Head of caudate nucleus (tissue), 42 donors: ENCODE measurements at regions not wholly inside any gene's neighbourhood (a gene's known extent, or its start where the extent isn't known, plus 50 kb on each side); places are given as distances from the start of the nearest gene placed in this dataset.

ENCODE experiments used
- DNase-seq, 42 donors: peaks; one replicate each; pipeline versions ENCODE4 v3.0.0 to v3.0.0-alpha.2; 2020 to 2021; ENCODE audit warnings: mixed read lengths in 7 of 42
- intact Hi-C: fragments of 100-400 bp; cut with DNase I; formaldehyde crosslinking; loops from one replicate; pipeline ENCODE4 v1.15.0; 2022

DNA sequence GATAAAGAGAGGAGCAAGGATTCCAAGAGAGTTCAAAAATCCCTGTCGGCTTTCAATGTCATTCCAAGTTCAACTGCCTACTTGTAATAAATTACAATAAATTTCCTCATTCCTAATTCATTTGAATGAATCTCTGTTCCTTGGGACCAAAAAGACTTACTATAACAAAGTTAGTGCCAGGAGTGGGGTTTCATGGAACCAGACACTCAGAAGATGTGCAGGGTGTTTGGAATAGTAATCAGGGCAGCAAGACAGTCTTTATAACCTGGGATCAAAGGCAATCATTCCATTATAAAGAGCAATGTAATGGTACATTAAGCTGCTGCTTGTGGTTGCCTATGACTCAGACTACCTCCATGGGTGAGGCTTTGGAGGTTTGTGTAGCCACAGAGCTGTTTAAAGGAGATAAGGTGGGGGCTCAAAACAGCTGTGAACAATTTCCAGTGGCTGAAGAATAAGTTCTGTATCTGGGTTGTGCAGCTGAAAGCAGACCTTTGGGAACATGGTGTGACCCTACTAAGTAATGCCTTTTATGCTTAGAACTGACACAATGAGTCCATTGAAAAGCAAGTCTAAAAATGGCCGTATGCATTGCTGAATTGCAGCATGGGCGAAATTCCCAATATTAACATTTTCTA lies 159.9 kb downstream of the LINC00237 start:
- no peak for DNase-seq
- intact Hi-C loops: no loop called here

DNA sequence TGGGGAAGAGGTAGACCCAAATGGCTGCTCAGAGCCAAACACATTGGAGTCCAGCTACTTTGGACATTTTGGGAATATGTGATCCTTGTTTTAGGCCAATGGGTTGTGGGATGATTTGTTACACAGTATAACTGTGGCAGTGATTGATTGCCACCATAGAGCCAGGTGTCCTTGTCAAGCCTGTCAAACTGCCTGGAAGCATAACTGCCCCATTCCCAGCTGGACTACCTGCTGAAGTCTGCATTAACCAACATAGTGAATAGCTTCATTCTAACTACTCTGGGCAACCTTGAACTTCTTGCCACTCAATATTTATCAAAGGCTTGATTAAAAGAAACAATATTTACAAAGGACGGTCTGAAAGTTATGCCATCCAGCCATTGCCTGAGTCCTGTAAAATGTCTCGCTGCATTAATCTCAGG lies 164.7 kb downstream of the LINC00237 start:
- intact Hi-C loops: no loop called here
- no peak for DNase-seq

DNA sequence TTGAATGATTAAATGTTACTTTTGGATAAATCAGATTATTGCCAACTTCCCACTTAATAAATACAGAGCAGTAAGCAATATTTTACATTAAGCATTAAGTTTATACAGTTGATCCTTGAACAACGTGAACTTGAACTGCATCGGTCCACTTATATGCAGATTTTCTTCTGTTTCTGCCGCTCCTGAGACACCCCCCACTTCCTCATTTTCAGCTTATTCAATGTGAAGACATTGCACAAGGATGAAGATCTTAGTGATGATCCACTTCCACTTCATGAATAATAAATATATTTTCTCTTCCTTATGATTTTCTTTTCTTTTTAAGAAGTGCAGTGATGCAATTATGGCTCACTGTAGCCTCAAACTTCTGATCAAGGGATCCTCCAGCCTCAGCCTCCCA lies 167.2 kb downstream of the LINC00237 start:
- intact Hi-C loops: no loop called here
- no peak for DNase-seq

DNA sequence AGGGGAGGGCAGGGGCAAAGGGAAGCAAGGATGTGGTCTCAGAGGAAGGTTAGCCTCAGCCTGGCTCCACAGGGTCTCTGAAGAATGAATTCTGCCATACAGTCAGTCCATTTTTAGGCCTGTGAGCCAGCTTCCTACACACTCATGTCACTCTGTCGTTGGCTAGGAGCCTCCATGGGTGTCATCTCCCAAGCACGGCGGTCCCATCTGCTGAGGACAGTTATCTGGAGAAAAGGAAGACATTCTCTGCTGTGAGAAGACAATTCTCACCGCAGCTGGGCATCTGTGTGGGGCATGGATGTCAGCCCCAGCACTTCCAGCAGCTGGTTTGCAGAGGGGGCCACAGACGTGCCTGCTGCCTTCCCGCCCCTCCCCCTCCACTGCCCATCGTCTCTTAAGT lies 167.6 kb downstream of the LINC00237 start:
- intact Hi-C loops: no loop called here
- DNase-seq: no peak

DNA sequence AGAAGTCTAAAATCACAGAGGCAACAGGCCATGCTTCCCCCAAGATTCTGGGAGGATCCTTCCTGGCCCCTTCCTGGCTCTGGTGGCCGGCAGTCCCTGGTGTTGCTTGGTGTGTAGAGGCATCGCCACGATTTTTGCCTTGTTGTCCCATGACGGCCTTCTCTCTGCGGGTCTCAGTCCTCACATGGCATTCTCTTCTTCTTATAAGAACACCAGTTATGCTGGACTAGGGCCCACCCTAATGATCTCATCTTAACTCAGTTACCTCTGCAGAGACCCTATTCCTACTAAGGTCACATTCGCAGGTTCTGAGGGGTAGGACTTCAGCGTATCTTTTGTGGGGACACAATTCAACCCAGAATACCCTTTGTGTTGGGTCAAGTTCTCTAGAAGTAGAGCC lies 168.0 kb downstream of the LINC00237 start:
- DNase-seq: no peak
- intact Hi-C loops: no loop called here

DNA sequence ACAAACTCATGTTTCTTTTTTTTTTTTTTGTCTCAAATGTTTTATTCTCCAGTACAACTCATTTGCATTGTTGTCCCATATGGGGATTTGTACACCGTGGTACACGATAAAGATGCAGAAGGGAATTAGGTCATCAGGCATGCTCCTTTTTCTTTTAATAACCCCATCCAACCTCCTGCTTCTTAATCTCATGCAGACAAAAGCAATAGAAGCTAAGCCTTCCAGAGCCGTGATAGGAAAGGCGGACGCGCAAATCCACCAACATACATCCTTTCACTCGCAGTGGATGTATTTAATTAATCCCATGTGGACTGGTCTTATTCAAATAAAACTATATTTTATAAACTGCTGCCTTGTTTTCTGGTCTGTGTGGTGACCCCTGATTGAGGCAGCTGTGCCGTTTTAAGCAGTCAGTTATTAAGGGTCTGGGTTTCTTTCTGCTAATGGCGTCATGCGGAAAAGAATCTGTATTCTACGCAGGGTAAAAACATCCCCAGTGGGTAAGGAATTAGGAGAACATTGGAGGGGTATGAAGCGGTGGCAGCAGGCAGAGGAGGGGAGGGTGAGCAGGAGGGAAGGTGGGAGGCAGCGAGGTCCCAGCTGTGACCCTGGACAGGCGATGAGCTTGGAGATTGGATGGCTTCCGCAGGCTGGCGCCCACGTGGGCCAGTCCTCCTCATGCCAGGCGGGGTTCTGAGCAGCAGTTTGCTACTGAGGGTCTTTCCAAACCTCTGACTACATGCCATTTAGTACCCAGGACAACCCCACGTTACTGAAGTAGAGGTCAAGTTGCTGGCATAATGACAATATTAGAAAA lies 172.8 kb downstream of the LINC00237 start:
- no peak for DNase-seq
- intact Hi-C loops: no loop called here

DNA sequence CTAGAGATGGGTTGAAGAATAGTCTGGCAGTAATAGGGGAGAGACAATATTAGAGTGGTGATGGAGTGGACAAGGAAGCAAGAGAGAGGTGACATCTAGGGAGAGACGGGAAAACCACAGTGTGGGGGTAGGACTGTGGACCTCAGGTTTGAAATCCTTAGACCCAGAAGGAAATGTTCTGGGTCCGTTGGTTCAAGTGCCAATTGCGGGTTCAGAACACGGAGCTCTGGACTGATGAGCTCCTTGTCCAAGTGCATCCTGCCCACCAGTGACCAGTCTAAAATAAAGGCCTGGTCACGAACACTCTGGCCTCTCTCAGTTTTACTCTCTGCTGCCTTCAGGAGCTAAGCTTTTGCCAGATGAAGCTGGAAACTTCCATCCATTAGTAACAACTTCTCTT lies 174.0 kb downstream of the LINC00237 start:
- DNase-seq: no peak
- intact Hi-C loops: no loop called here

DNA sequence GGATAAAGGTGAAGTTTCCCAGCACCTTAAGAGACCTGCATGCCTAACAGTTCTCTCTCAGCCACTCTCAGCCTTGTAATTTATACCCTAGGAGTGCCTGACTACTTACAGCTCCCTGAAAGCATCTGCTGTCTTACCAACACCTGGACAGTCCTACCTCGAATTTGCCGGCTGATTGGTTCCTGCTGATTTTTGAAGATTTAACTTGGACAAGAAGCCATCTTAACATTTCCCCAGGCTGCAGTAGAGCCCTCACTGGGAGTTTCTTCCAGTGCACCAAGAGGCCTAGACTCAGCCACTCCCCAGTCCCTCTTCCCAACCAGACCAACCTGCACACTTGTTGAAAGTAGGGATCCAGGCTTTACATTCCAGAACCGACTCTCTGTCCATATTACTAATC lies 174.5 kb downstream of the LINC00237 start:
- intact Hi-C loops: no loop called here

DNA sequence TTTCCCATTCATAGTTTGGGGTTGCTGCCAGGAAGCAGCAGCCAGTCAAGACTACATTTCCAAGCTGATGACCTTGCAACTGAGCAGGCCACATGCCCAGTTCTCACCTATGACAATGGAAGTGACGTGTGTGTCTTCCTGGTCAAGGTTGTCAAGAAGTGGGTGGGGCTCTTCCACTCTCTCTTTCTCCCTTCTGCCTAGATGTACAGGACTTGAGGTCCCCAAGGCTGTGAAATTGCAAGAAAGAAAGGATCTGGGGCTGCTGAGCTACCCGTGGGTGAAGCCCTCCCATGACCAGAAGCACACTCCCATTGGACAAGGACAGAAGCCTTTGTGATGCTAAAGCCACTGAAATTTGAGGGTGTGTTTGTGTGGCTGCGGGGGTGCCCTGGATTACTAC lies 175.1 kb downstream of the LINC00237 start:
- intact Hi-C loops: no loop called here
- DNase-seq: no peak

More for the DNA sequence above, 174.5 kb downstream of the LINC00237 start:
- DNase-seq: no peak

DNA sequence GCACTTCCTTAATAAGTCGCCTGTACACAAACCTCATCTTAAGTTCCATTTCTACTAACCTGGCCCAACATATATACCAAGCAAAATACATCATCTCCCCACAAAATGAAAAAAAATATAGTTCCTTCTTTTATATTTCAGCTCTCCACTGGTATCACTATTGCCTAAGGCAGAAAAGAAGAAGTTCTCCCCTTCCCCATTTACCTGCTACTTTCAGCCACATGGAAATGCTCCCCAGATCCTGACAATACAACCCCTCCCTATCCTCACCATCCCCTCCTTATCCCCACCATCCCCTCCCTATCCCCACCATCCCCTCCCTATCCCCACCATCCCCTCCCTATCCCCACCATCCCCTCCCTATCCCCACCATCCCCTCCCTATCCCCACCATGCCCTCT lies 175.7 kb downstream of the LINC00237 start:
- DNase-seq: no peak
- intact Hi-C loops: no loop called here

DNA sequence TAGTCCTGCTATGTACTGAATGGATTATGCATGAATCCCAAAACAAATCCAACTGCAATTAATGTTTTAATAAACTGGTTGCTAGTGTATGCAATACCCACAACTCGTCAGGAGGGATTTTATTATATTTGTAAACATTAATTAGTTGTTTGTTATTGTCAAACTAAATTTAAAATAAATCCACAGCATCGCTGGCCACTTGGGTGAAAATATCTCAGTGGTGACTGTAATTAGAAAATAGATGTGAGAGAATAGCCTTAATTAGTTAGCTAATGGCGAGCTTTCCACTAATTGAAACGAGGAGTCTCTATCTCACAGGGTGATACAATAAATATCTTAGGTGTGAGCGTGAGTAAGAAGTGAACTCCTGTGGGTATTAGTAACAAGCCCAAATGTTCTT lies 176.8 kb downstream of the LINC00237 start:
- DNase-seq: no peak
- intact Hi-C loops: no loop called here

DNA sequence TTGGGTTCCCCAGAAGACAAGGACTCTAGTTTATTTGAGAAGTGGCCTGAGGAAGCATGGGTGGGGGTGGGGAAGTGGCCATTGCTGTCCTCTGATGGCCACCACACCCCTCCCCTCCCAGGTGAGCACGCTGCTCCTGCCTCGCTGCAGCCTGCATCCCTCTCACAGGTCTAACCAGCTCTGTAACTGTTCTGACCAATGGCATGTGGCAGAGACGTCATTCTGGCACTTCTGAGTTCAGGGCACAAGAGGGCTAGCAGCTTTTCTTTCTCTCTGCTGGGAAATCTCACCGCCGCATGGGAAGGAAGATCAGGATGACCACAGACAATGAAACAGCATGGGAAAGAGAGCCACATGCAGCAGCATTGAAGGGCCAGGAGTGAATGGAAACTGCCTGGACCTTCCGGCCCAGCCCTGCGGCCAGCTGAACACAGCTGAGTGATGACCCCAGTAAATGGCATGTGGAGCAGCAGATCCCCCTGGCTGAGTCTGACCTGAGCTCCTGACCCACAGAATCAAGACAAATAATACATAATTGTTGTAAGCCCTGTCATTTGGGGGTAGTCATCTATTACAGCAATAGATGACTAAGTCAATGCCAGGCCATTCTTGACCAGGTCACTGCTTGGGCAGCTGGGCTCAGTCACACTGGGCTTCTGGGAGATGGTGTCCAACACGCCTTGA lies 179.8 kb downstream of the LINC00237 start:
- intact Hi-C loops: no loop called here

DNA sequence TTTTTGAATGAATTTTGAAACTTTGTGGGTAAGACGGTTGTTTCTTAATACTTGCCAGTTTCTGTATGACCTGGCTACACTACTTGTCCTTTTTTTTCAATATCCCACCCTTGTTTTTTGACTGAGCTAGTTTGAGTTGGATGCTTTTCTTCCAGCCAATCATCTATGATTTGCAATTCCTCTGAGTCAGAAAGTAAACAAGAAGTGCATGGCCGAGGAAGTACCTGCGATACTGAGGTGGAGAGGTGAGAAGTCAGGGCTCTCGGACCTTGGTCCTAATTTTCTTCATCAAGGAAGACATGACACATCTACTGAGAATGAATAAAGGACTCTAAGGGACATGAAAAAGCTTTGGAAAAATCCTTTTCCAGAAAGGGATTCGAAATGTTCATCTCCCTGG lies 185.7 kb downstream of the LINC00237 start:
- intact Hi-C loops: no loop called here
- DNase-seq: no peak

More for the DNA sequence above, 179.8 kb downstream of the LINC00237 start:
- no peak for DNase-seq

DNA sequence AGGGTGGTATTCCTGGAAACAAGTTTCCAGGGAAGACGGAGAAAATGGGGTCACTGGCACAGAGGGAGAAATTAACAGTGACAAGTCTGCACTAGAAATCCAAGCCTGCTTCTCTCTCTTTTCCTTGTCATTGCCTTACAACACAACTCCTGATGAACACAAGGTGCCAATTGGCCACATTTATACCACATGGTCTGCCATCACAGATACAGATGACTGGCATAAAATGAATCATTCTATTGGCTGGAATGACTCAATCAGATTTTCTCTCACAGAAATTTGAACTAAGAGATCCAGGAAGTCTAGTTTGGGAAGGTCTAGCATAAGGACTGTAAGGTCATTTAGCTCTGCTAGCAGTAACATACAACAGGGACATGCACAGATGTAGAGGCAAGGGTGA lies 190.3 kb downstream of the LINC00237 start:
- DNase-seq: no peak
- intact Hi-C loops: no loop called here

DNA sequence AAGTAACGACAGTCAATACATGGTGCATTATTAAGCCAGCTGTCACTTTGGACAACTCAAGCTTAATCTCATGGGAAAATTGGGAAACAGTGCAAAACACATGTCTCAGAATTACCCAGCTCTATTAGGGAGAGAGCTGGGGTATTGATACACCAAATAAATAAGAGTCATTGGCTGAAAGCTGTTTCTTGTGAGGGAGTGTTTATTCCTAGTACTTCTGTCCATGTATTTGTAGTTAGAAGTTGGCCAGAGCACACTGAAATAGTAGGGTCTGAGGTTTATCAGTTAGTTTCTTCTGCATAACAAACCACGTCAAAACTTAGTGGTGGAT lies 192.0 kb upstream of the RALGAPA2 start:
- DNase-seq: no peak
- intact Hi-C loops: no loop called here

DNA sequence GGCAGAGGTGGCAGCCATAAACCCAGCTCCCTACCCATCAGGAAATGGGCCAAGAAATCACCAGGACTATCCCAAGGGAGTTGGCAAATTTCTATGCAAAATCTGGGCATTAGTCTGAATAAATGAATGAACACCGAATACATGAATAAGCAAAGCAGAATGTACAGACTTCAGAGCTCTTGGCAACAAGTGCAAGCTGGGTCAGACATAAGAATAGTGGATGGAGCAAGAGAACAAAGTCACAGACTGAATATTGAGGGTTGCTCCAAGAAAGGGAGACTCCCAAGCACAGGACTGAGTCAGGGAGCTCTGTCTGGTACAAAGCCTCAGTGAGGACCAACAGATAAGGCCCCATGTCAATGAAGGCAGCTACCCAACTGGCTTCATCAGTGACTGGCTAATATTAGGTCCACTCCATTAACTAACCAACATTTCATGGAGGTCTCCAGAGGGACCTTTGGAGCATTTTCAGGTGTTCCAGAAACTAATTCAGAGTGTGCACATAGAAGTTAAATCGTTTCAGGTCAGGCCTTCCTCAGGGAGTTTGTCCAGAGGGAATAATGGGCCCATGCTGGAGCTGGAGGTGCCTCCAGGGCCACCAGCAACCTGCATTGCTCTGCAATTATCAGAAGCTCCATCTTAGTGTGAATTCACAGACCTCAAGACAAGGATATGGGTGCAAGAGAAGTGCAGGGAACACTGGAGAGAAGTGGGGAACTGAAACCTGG lies 191.5 kb upstream of the RALGAPA2 start:
- intact Hi-C loops: no loop called here
- no peak for DNase-seq

DNA sequence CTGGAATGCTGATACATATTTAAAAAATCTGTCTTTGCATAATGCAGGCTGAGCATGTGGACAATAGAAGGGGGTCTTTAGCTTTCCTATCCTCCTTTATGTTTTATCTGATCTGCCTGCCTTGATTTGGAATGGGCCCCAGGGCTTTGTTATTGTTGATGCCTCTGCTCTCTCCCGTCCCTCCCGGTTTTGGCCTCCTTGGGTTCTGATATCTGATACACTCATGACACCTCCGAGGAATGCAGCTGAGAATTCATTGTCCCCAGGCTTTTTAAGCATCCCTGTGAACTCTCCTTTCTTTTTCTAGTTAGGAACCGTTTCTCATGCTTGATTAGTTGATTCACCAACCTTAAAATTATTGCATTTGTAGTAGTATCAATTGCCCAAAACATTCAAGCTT lies 185.5 kb upstream of the RALGAPA2 start:
- no peak for DNase-seq
- intact Hi-C loops: no loop called here

DNA sequence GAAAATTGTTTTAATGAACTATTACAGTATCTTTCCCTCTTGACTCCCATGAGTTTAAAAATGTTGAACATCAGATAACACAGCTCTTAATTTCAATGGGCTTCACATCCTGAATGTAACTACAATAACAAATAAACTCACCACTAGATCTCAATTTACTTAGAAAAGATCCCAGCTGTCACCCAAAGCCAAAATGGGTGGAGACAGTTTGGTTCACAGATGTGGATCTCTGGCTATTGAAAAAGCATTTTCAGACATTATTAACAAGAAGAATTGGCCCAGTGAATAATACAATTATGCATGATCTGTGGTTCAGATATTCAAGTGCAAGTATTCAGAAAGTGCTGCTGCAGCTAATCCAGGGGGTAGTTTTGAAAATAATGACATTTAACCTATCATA lies 184.7 kb upstream of the RALGAPA2 start:
- no peak for DNase-seq
- intact Hi-C loops: no loop called here

DNA sequence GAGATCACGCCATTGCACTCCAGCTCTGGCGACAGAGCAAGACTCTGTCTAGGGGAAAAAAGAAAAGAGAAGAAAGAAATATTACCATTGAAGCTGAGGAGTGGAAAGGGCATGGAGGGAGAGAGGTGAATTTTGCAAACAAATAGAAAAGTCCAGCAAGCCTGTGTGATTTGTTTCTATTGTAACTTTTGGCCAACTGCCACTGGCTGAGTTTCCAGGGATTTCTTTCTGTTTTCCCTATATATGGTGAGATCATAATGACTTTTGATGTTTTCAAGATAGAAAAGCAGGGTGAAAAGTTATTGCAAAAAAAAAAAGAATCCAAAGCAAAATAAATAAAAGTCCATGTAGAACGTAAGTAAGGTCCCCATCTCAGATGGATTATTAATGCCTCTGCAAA lies 184.2 kb upstream of the RALGAPA2 start:
- no peak for DNase-seq
- intact Hi-C loops: no loop called here

DNA sequence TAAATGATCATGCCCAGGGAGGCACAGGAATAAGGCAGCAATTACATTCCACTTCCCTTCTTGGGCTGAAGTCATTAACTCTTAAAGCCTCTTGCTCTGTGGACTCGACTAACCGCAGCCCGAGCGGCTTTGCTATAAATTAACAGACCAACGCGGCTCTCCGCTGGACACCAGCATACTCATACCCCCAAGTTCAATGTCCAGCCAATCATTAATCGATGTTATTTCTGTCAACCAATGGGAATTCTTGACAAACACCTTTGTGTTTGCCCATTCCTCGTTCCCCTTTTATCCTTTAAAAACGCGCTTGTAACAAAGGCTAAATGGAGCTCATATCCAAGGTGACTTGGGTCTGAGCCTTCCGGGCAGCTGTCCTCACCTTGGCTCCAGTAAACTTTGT lies 183.1 kb upstream of the RALGAPA2 start:
- no peak for DNase-seq
- intact Hi-C loops: no loop called here
